H1 (cell line): ENCODE measurements at regions not wholly inside any gene's neighbourhood (a gene's known extent, or its start where the extent isn't known, plus 50 kb on each side); places are given as distances from the start of the nearest gene placed in this dataset.

Experiments used
- CTCF ChIP-seq, 3 experiments: IDR thresholded peaks; 1 replicate in 2 of 3; 2 replicates in 1 of 3; pipeline versions ENCODE4 v1.5.1 to v1.6.1; 2011; ENCODE audit warnings: low read length in 3 of 3, mild to moderate bottlenecking in 3 of 3, inconsistent platforms in 2 of 3, low read depth in 1 of 3, moderate library complexity in 1 of 3; ENCODE audit not compliant: insufficient read depth in 1 of 3; ENCODE audit errors: control extremely low read depth in 1 of 3
- MAFK ChIP-seq: IDR thresholded peaks from 2 replicates; pipeline ENCODE4 v1.6.1; 2012; ENCODE audit warnings: low read depth, mild to moderate bottlenecking, improper control_type of control experiment, low read length
- TF ChIP-seq, protein P1 (sequence below): fragments of 300-600 bp; sonication (generic); IDR thresholded peaks from 2 replicates; pipeline ENCODE4 v1.7.1; 2012; ENCODE audit warnings: low read length, moderate library complexity, mild to moderate bottlenecking, inconsistent platforms; ENCODE audit not compliant: insufficient replicate concordance
- TF ChIP-seq, protein P2 (sequence below): IDR thresholded peaks from 2 replicates; pipeline ENCODE4 v1.6.1; 2012; ENCODE audit warnings: inconsistent platforms

DNA sequence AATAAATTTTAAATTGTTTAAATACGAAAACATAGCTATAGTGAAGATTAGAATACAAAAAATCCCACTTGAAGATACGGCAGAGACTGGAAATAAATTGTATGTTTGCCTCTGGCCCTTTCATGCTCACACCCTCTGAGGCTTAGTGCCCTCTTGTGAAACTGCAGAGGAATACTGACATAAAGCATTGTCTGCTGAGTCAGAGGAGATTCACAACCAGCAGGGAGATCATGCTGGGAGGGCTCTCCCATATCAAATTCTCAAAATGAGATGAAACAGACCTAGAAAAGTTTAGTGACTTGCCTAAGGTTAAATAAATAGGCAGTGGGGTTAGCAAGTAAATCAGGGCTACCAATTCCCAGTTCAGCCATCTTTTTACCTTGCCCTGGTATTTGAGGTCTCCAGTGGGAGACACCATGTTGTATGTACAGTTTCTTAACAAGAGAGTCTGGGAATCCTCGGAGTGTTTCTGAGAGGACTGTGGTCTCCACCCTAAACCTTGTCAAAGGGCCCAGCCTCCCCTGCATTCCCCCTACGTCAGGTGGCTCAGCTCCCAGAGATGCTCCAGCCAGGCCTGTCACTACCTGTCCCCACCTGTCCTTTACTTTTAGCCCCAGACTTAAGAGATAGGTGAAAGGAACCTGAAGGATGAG, 581.4 kb upstream of the DIPK2B start (continued):
- TF ChIP-seq, protein P1, sequence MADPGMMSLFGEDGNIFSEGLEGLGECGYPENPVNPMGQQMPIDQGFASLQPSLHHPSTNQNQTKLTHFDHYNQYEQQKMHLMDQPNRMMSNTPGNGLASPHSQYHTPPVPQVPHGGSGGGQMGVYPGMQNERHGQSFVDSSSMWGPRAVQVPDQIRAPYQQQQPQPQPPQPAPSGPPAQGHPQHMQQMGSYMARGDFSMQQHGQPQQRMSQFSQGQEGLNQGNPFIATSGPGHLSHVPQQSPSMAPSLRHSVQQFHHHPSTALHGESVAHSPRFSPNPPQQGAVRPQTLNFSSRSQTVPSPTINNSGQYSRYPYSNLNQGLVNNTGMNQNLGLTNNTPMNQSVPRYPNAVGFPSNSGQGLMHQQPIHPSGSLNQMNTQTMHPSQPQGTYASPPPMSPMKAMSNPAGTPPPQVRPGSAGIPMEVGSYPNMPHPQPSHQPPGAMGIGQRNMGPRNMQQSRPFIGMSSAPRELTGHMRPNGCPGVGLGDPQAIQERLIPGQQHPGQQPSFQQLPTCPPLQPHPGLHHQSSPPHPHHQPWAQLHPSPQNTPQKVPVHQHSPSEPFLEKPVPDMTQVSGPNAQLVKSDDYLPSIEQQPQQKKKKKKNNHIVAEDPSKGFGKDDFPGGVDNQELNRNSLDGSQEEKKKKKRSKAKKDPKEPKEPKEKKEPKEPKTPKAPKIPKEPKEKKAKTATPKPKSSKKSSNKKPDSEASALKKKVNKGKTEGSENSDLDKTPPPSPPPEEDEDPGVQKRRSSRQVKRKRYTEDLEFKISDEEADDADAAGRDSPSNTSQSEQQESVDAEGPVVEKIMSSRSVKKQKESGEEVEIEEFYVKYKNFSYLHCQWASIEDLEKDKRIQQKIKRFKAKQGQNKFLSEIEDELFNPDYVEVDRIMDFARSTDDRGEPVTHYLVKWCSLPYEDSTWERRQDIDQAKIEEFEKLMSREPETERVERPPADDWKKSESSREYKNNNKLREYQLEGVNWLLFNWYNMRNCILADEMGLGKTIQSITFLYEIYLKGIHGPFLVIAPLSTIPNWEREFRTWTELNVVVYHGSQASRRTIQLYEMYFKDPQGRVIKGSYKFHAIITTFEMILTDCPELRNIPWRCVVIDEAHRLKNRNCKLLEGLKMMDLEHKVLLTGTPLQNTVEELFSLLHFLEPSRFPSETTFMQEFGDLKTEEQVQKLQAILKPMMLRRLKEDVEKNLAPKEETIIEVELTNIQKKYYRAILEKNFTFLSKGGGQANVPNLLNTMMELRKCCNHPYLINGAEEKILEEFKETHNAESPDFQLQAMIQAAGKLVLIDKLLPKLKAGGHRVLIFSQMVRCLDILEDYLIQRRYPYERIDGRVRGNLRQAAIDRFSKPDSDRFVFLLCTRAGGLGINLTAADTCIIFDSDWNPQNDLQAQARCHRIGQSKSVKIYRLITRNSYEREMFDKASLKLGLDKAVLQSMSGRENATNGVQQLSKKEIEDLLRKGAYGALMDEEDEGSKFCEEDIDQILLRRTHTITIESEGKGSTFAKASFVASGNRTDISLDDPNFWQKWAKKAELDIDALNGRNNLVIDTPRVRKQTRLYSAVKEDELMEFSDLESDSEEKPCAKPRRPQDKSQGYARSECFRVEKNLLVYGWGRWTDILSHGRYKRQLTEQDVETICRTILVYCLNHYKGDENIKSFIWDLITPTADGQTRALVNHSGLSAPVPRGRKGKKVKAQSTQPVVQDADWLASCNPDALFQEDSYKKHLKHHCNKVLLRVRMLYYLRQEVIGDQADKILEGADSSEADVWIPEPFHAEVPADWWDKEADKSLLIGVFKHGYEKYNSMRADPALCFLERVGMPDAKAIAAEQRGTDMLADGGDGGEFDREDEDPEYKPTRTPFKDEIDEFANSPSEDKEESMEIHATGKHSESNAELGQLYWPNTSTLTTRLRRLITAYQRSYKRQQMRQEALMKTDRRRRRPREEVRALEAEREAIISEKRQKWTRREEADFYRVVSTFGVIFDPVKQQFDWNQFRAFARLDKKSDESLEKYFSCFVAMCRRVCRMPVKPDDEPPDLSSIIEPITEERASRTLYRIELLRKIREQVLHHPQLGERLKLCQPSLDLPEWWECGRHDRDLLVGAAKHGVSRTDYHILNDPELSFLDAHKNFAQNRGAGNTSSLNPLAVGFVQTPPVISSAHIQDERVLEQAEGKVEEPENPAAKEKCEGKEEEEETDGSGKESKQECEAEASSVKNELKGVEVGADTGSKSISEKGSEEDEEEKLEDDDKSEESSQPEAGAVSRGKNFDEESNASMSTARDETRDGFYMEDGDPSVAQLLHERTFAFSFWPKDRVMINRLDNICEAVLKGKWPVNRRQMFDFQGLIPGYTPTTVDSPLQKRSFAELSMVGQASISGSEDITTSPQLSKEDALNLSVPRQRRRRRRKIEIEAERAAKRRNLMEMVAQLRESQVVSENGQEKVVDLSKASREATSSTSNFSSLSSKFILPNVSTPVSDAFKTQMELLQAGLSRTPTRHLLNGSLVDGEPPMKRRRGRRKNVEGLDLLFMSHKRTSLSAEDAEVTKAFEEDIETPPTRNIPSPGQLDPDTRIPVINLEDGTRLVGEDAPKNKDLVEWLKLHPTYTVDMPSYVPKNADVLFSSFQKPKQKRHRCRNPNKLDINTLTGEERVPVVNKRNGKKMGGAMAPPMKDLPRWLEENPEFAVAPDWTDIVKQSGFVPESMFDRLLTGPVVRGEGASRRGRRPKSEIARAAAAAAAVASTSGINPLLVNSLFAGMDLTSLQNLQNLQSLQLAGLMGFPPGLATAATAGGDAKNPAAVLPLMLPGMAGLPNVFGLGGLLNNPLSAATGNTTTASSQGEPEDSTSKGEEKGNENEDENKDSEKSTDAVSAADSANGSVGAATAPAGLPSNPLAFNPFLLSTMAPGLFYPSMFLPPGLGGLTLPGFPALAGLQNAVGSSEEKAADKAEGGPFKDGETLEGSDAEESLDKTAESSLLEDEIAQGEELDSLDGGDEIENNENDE, result no peak
- TF ChIP-seq CTCF (IDR thresholded peaks at IDR 0.05; ENCODE audit: control extremely low read depth in 1 of 3, insufficient read depth in 1 of 3, low read depth in 1 of 3, low read length in 3 of 3) (peak in 1 of 3 experiments; percentile 7; a peak in 1 of 4 replicates), MAFK (peak; percentile 3; the same call in 1 of the 2 replicates)
- TF ChIP-seq, protein P2, sequence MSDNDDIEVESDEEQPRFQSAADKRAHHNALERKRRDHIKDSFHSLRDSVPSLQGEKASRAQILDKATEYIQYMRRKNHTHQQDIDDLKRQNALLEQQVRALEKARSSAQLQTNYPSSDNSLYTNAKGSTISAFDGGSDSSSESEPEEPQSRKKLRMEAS, result no peak
- TF ChIP-seq, all 59 proteins: peak for 4
